Keratinocyte (primary cell): ENCODE measurements at regions not wholly inside any gene's neighbourhood (a gene's known extent, or its start where the extent isn't known, plus 50 kb on each side); places are given as distances from the start of the nearest gene placed in this dataset.
"Not testable (repeated sequence)": the region's sequence is repeated elsewhere in the genome, so short reads cannot be mapped to it uniquely, and the experiment has no call there.

ENCODE experiments used
- DNase-seq: peaks from one replicate; pipeline ENCODE4 v3.0.0-alpha.2; 2011; ENCODE audit warnings: low read depth, missing footprints, low spot score
- FAIRE-seq: peaks from 2 replicates; lab custom pipeline; 2011; peaks lifted over from hg19 to GRCh38; lab: Jason Lieb, UNC
- H2AFZ ChIP-seq: 2 replicates; pipeline ENCODE4 v1.6.0; 2012; ENCODE audit warnings: low read length, control low read depth, inconsistent platforms; ENCODE audit not compliant: control insufficient read depth
- H3K27ac ChIP-seq: 2 replicates; pipeline ENCODE4 v1.5.1; 2011; ENCODE audit warnings: low read length; ENCODE audit not compliant: control insufficient read depth, insufficient read depth
- H3K27me3 ChIP-seq: 3 replicates; pipeline ENCODE4 v1.6.0; 2011; ENCODE audit warnings: low read length; ENCODE audit not compliant: control insufficient read depth, insufficient read depth; ENCODE audit errors: extremely low read depth
- H3K36me3 ChIP-seq, 2 experiments: 2 replicates in 1 of 2; 3 replicates in 1 of 2; pipeline ENCODE4 v1.5.1; 2011; ENCODE audit warnings: low read length in 2 of 2, mild to moderate bottlenecking in 1 of 2; ENCODE audit not compliant: control insufficient read depth in 2 of 2, insufficient read depth in 2 of 2; ENCODE audit errors: extremely low read depth in 1 of 2
- H3K4me1 ChIP-seq: 3 replicates; pipeline ENCODE4 v1.5.1; 2011; ENCODE audit warnings: low read length; ENCODE audit not compliant: control insufficient read depth, insufficient read depth; ENCODE audit errors: extremely low read depth
- H3K4me2 ChIP-seq: 3 replicates; pipeline ENCODE4 v1.6.0; 2011; ENCODE audit warnings: low read depth, low read length; ENCODE audit not compliant: control insufficient read depth, insufficient read depth; ENCODE audit errors: extremely low read depth
- H3K4me3 ChIP-seq, 3 experiments: fragments of 200-600 bp in 1 of 3; sonication (generic) in 1 of 3; 2 replicates in 2 of 3; 3 replicates in 1 of 3; pipeline ENCODE4 v1.5.1; 2011 to 2016; ENCODE audit warnings: low read length in 3 of 3, mild to moderate bottlenecking in 3 of 3, control low read depth in 2 of 3, inconsistent platforms in 1 of 3, low read depth in 1 of 3, mixed read lengths in 1 of 3, mixed run types in 1 of 3, moderate library complexity in 1 of 3; ENCODE audit not compliant: control insufficient read depth in 2 of 3, insufficient read depth in 2 of 3; ENCODE audit errors: extremely low read depth in 1 of 3
- H3K79me2 ChIP-seq: 2 replicates; pipeline ENCODE4 v1.6.0; 2012; ENCODE audit warnings: low read length; ENCODE audit not compliant: control insufficient read depth, insufficient read depth
- H3K9ac ChIP-seq: 3 replicates; pipeline ENCODE4 v1.6.0; 2011; ENCODE audit warnings: low read length; ENCODE audit not compliant: control insufficient read depth, insufficient read depth; ENCODE audit errors: extremely low read depth
- H3K9me1 ChIP-seq: 3 replicates; pipeline ENCODE4 v1.6.0; 2011; ENCODE audit warnings: low read length; ENCODE audit not compliant: control insufficient read depth, insufficient read depth; ENCODE audit errors: extremely low read depth
- H3K9me3 ChIP-seq: 2 replicates; pipeline ENCODE4 v1.5.1; 2012; ENCODE audit warnings: low read depth, low read length; ENCODE audit not compliant: control insufficient read depth
- H4K20me1 ChIP-seq: 3 replicates; pipeline ENCODE4 v1.6.0; 2011; ENCODE audit warnings: low read length; ENCODE audit not compliant: control insufficient read depth, insufficient read depth; ENCODE audit errors: extremely low read depth
- CTCF ChIP-seq, 3 experiments: IDR thresholded peaks in 1 of 3; conservative IDR thresholded peaks in 1 of 3; optimal IDR thresholded peaks in 1 of 3; 2 replicates in 2 of 3; 3 replicates in 1 of 3; pipeline versions ENCODE3 to v1.5.1; 2011; ENCODE audit warnings: low read length in 3 of 3, mild to moderate bottlenecking in 3 of 3, moderate library complexity in 2 of 3, control low read depth in 1 of 3, inconsistent platforms in 1 of 3; ENCODE audit not compliant: insufficient read depth in 2 of 3; ENCODE audit errors: extremely low read depth in 1 of 3
- EZH2 ChIP-seq: IDR thresholded peaks from one replicate; pipeline ENCODE4 v1.6.1; 2012; ENCODE audit warnings: inconsistent platforms, mild to moderate bottlenecking, low read length, moderate library complexity
- dilution Hi-C: fragments of 300-500 bp; cut with MboI; formaldehyde crosslinking; loops from one replicate; pipeline ENCODE4 v1.7.0; 2020; ENCODE audit warnings: low sequenced_read_pairs; ENCODE audit not compliant: extremely low pct_ligation_motif_present

- no peaks in the 10 kb centered on the region for H3K27me3 ChIP-seq
- no peak for FAIRE-seq
- no peaks in the 10 kb centered on the region for H3K4me1 ChIP-seq
Observed at GRCh38 chr7:156353352-156353751, 287.2 kb upstream of the RNF32 start.

GRCh38 chr7:156347703-156348248 lies 292.8 kb upstream of the RNF32 start:
- H3K4me1 ChIP-seq, H3K79me2 ChIP-seq, H4K20me1 ChIP-seq, FAIRE-seq, H3K36me3 ChIP-seq, H2AFZ ChIP-seq, H3K27me3 ChIP-seq, H3K9me1 ChIP-seq, H3K4me2 ChIP-seq, H3K4me3 ChIP-seq, H3K9ac ChIP-seq, H3K27ac ChIP-seq, DNase-seq, dilution Hi-C loops: not testable (repeated sequence)
- peaks cover 12% of the 10 kb centered on the region for H3K9me3 ChIP-seq

More at GRCh38 chr7:156353352-156353751, 287.2 kb upstream of the RNF32 start:
- H3K36me3 ChIP-seq = no peaks in the 10 kb centered on the region
- H3K4me3 ChIP-seq = no peak overlapping the region
- H3K4me2 ChIP-seq = no peak overlapping the region
- no peaks in the 10 kb centered on the region for H3K9me1 ChIP-seq
- no peak for TF ChIP-seq CTCF (optimal IDR thresholded peaks at IDR 0.05 in 1 of 3, IDR thresholded peaks at IDR 0.05 in 1 of 3, conservative IDR thresholded peaks at IDR 0.05 in 1 of 3; ENCODE audit: extremely low read depth in 1 of 3, insufficient read depth in 2 of 3, low read length in 3 of 3)
- TF ChIP-seq EZH2 = no peak
- dilution Hi-C loops = no loop called here
- DNase-seq = no peak
- H2AFZ ChIP-seq = no peak overlapping the region
- H3K9ac ChIP-seq = no peak overlapping the region
- no peaks in the 10 kb centered on the region for H3K79me2 ChIP-seq
- no peaks in the 10 kb centered on the region for H4K20me1 ChIP-seq
- H3K27ac ChIP-seq = no peak overlapping the region
- peaks cover 5% of the 10 kb centered on the region for H3K9me3 ChIP-seq

- no peak for FAIRE-seq
Observed at GRCh38 chr7:156347132-156347531, 293.4 kb upstream of the RNF32 start.

More at GRCh38 chr7:156347132-156347531, 293.4 kb upstream of the RNF32 start:
- Histone ChIP-seq H3K4me2 (no peak overlapping the region), H3K79me2 (no peaks in the 10 kb centered on the region), H3K9me3 (peaks cover 12% of the 10 kb centered on the region), H2AFZ (no peak overlapping the region), H3K9me1 (no peaks in the 10 kb centered on the region), H3K4me1 (no peaks in the 10 kb centered on the region), H3K27ac (no peak overlapping the region), H3K4me3 (no peak overlapping the region), H3K27me3 (no peaks in the 10 kb centered on the region), H3K36me3 (no peaks in the 10 kb centered on the region), H3K9ac (no peak overlapping the region), H4K20me1 (no peaks in the 10 kb centered on the region)
- no peak for DNase-seq
- TF ChIP-seq EZH2 = no peak
- TF ChIP-seq CTCF (optimal IDR thresholded peaks at IDR 0.05 in 1 of 3, IDR thresholded peaks at IDR 0.05 in 1 of 3, conservative IDR thresholded peaks at IDR 0.05 in 1 of 3; ENCODE audit: extremely low read depth in 1 of 3, insufficient read depth in 2 of 3, low read length in 3 of 3) = no peak
- dilution Hi-C loops = no loop called here
